ENCODE measurements at regions not wholly inside any gene's neighbourhood (a gene's known extent, or its start where the extent isn't known, plus 50 kb on each side); places are given as distances from the start of the nearest gene placed in this dataset.

- no peak for DNase-seq (ENCODE audit: low read depth in 2 of 2)
Observed at GRCh38 chr12:132393991-132394949, 64.9 kb upstream of the GALNT9 start.

DNA sequence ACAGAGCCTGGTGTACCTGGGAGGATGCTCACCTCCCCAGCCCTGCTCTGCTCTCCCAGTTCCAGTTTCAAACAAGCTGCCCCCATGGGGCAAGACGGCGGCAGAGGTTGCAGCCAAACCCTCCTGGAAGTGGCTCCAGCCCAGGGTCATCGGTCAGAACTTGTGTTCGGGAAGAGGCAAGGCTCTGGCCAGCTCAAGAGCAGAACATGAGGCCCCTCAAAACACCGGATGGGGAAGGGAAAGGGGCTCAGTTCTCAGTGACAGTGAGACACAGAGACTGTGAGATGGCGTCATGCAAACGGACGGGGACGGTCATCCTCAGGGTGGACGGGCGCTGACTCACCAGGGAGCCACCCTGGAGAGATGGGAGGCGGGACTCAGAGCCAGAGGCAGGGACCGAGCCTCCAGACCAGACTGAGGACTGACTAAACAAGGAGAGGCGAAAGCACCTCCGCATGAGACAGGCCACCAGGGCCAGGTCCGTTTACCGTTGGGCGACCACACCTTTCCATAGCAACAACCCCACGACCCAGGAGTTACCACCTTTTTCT, 63.9 kb upstream of the GALNT9 start:
- no peak for DNase-seq (ENCODE audit: low read depth in 2 of 2)

- no peak for DNase-seq (ENCODE audit: low read depth in 2 of 2)
Observed at GRCh38 chr12:132392389-132393244, 63.2 kb upstream of the GALNT9 start.

GRCh38 chr12:132391326-132392041, 62.1 kb upstream of the GALNT9 start:
- no peak for DNase-seq (ENCODE audit: low read depth in 2 of 2)

DNA sequence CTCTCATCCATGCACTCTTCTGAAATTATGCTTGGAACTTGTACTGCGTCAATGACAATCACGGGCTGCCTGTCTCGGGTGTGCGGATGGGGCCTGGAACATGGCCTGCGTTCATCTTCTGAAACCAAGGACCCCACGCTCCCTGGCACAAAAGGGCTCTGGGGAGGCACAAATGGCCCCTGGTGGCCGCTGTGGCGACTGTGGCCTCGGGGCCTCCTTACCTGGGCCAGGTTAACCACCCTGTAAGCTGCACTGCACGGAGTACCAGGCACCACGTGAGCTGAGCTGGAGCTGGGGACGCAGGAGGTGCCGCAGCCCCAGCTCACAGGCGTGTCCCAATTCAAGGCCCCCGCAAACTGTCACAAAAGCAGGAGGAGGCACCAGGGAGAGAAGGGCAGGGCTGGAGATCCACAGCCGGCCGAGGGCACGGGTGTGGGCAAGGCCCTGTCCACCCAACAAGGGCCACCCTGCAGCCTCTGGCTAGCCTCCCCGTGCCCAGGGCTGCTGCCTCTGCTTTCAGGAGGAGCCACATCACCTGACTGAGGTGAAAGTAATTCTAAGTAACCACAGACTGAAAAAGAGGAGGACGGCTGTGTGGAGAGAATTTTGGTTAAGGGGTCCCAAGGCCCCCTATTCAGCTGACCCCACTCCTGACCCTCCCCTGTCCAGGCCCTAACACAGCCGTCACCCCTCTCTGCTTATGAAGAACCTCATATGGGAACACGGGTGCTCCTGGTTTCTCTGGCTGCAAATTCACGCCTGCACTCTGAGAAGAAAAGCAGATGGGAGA, 61.1 kb upstream of the GALNT9 start:
- no peak for DNase-seq (ENCODE audit: low read depth in 2 of 2)

DNA sequence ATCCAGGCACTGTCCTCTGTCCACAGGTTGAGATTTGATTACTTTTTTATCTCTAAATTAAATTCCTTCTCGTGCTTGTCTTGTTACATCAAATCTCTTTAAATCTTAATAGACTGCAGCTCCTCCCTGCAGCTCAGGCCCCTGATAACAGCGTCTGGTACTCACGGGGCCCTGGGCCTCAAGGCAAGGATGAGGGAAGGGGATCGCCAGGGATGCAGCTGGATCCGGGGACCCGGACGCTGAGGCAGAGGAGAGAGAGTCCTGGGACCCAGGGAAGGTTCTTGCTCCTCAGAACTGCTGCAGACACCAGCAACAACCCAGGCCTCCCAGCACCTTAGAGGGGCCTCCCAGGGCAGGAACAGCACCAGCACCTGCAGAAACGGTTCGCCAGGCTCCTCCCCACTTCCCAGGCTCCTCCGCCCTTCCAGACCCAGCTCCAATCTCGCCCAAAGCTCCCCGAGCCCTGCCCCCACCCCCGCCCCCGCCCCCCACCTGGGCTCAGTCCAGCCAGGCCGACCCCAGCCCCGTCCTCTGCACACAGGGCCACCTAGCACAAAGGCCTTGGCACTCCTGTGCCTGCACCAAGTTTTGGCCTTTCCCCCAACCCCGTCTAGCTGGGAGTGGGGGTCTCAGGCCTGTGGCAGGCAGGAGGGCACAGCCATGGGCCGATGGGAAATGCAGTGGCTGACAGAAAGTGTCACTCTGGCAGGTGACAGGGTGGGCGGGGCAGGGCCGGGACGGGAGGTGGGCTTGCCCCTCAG, 60.3 kb upstream of the GALNT9 start:
- no peak for DNase-seq (ENCODE audit: low read depth in 2 of 2)

- no peak for DNase-seq (ENCODE audit: low read depth in 2 of 2)
Observed at GRCh38 chr12:132389026-132389425, 59.6 kb upstream of the GALNT9 start.

- DNase-seq (ENCODE audit: low read depth in 2 of 2), result no peak
Observed at GRCh38 chr12:132388379-132389015, 59.1 kb upstream of the GALNT9 start.

DNA sequence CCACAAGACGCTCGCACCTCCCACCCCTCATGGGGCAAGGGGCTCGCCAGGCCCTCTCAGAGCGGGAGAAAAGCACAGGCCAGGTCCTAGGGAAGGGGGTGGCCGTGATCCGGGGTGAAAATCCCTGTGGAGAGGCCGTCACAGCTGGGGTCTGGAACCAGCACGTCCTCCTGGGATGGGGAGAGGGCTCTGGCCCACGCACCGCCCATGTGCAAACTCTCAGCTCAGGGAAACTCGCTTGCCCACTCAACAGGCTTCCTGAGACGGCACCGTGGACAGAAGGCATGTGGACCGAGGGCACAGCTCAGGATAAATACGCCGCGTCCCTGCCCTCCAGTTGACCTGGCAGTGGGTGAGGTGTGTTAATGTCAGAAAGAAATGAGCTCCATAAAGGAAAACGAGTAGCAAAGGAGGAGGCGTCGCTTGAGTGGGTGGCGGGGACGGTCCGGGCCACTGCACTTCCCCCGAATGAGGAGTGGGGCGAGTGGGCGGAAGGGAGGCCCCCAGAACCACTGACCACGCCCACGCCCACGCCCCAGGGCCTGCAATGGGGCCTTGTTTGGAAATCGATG, 57.6 kb upstream of the GALNT9 start:
- DNase-seq (ENCODE audit: low read depth in 2 of 2), result no peak

DNA sequence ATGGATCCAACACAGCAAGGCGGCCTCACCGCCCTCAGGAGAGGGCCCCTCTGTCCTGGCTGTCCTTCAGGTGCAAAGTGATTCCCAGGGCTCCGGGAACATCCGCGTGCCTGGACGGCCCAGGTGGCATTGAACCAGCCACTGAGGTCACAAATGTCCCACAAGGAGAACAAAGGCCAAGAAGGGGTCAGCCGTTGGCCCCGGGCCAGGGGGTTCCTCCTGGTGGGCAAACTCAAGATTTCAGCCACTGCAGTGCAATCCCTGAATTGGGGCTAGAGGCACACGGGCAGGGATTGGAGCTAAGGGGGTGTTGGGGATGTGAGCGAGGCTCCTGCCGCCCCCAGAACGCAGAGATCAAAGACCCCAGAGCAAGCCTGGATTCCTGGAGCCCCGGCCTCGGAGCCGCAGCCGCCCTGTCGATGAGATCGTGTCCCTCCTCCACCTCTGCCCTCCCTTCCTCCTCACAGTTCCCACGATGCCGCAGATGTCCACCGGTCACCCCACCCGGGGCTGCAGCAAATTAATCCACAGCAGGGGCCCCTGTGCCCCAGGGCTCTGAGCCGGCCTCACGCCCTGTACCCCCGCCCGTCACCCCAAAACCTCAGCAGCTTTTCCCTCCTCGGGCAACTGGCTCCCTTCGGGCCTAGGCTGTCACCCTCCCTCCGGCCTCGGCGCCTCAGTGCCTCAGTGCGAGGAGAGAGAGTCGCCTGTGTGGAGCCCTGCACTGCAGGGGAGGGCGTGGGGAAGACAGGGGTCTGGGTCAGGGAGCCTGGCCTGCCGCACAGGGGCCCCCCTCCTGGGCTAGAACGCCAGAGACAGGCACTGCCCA, 56.7 kb upstream of the GALNT9 start:
- DNase-seq (ENCODE audit: low read depth in 2 of 2), result no peak

- no peak for DNase-seq (ENCODE audit: low read depth in 2 of 2)
Observed at GRCh38 chr12:132384916-132385774, 55.8 kb upstream of the GALNT9 start.

DNA sequence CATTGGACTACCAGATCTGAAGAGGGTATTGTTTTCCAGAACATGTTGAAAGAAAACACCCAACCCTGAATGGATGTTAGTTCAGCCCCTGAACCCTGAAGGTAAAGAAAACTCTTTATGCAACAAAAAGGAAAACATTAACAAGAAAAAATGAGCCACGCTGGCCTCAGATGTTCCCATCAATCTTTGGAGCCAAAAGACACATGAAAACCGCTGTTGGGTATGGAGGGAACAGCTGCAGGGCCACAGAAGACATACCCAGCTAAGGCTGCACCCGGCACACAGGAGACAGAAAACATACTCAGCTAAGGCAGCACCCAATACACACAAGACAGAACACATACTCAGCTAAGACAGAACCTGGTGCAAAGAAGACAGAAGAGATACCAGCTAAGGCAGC, 51.3 kb upstream of the GALNT9 start:
- no peak for DNase-seq (ENCODE audit: low read depth in 2 of 2)

GRCh38 chr12:132379996-132380395, 50.6 kb upstream of the GALNT9 start:
- no peak for DNase-seq (ENCODE audit: low read depth in 2 of 2)

GRCh38 chr12:132379576-132379975, 50.2 kb upstream of the GALNT9 start:
- DNase-seq (ENCODE audit: low read depth in 2 of 2), result no peak
